Lung (tissue), 11 donors: ENCODE measurements at regions not wholly inside any gene's neighbourhood (a gene's known extent, or its start where the extent isn't known, plus 50 kb on each side); places are given as distances from the start of the nearest gene placed in this dataset.

Source experiments
- ATAC-seq: fragments of 200-7000 bp; cut with Tn5 transposase; one replicate; pipeline ENCODE4 v1.9.1; 2020; ENCODE audit warnings: moderate number of reproducible peaks; ENCODE audit not compliant: insufficient read depth, low FRiP score
- DNase-seq, 3 donors: peaks; one replicate each; pipeline ENCODE4 v3.0.0-alpha.2; 2013 to 2017
- H3K27ac ChIP-seq, 2 donors: one replicate each; pipeline ENCODE4 v1.5.1; 2013; ENCODE audit warnings: mild to moderate bottlenecking in 2 of 2, moderate library complexity in 2 of 2, control low read depth in 1 of 2, inconsistent platforms in 1 of 2, low read depth in 1 of 2, low read length in 1 of 2
- H3K27me3 ChIP-seq, 3 donors: one replicate each; pipeline ENCODE4 v1.5.1; 2013; ENCODE audit warnings: low read length in 2 of 3; ENCODE audit not compliant: control insufficient read depth in 3 of 3, insufficient read depth in 3 of 3
- H3K36me3 ChIP-seq, 4 donors: one replicate each; pipeline ENCODE4 v1.5.1; 2013; ENCODE audit warnings: low read length in 4 of 4, mild to moderate bottlenecking in 1 of 4, moderate library complexity in 1 of 4; ENCODE audit not compliant: control insufficient read depth in 4 of 4, insufficient read depth in 4 of 4
- H3K4me1 ChIP-seq, 5 donors: one replicate each; pipeline ENCODE4 v1.5.1; 2013; ENCODE audit warnings: low read length in 5 of 5, mild to moderate bottlenecking in 2 of 5, moderate library complexity in 1 of 5; ENCODE audit not compliant: control insufficient read depth in 5 of 5, insufficient read depth in 5 of 5
- H3K4me3 ChIP-seq: one replicate; pipeline ENCODE4 v1.5.1; 2013; ENCODE audit warnings: mild to moderate bottlenecking, control low read depth, moderate library complexity
- H3K9ac ChIP-seq, 2 donors: one replicate each; pipeline ENCODE4 v1.5.1; 2013; ENCODE audit warnings: low read length in 2 of 2, control low read depth in 1 of 2; ENCODE audit not compliant: insufficient read depth in 1 of 2
- H3K9me3 ChIP-seq, 4 donors: one replicate each; pipeline ENCODE4 v1.5.1; 2013; ENCODE audit warnings: low read length in 3 of 4, mild to moderate bottlenecking in 1 of 4, moderate library complexity in 1 of 4; ENCODE audit not compliant: control insufficient read depth in 4 of 4, insufficient read depth in 3 of 4
- CTCF ChIP-seq: IDR thresholded peaks from 2 replicates; pipeline ENCODE4 v1.5.1; 2012; ENCODE audit warnings: mild to moderate bottlenecking; ENCODE audit errors: control extremely low read depth, extremely low read depth
- WGBS, 2 donors: extraction: QIAGEN DNeasy Blood & Tissue Kit; methylation state at CpG; one replicate each; pipeline ENCODE4 v1.1.7; 2013; 5-methylcytosine and 5-hydroxymethylcytosine counted together
- donor health status: control.
- donor health status: control.
- donor health status: Bipolar disorder and iron deficiency.
- donor health status: healthy.
- donor health status: DM: yes; HTN: yes; CAD: no.

DNA sequence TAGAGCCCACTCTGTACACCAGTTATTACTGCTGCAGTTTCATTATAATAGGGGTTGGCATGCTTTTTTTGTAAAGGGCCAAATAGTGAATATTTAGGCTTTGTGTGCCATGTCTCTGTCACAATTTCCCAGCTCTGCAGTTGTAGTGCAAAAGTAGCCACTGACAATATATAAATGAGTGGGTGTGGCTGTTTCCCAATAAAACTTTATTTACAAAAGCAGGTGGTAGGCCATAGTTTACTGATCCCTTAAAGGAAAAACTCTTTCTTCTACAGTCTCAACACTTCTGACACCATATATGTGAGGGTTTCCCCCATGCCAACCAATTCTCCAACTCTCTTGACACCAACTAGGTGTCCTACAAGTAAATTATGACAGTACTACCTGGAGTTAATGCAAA lies 110.2 kb upstream of the NAP1L1 start:
- DNase-seq, result no peak
- Histone ChIP-seq H3K4me1 (no peaks in the 10 kb centered on the region), H3K27ac (no peak overlapping the region), H3K4me3 (no peak overlapping the region), H3K27me3 (no peaks in the 10 kb centered on the region), H3K36me3 (peaks cover 0 to 3% (median 0%) of the 10 kb centered on the region in 4 donors), H3K9ac (no peak overlapping the region), H3K9me3 (peaks cover 0 to 16% (median 8%) of the 10 kb centered on the region in 4 donors)
- no peak for TF ChIP-seq CTCF
- no peak for ATAC-seq

- H3K27ac ChIP-seq, result no peak overlapping the region
- H3K4me1 ChIP-seq, result no peaks in the 10 kb centered on the region
- H3K27me3 ChIP-seq, result no peaks in the 10 kb centered on the region
- H3K9me3 ChIP-seq, result peaks cover 0 to 9% (median 5%) of the 10 kb centered on the region in 4 donors
- no peak for TF ChIP-seq CTCF
- ATAC-seq, result no peak
- no peak overlapping the region for H3K4me3 ChIP-seq
- no peak overlapping the region for H3K9ac ChIP-seq
- WGBS, 2 donors, result 80 to 97% methylated on average over 4 of the region's 4 CpGs
- no peak for DNase-seq
- peaks cover 0 to 3% (median 0%) of the 10 kb centered on the region in 4 donors for H3K36me3 ChIP-seq
Observed at GRCh38 chr12:76193961-76194360, 109.5 kb upstream of the NAP1L1 start.

- no peaks in the 10 kb centered on the region for H3K27me3 ChIP-seq
- DNase-seq (no peak), ATAC-seq (no peak)
- no peaks in the 10 kb centered on the region for H3K4me1 ChIP-seq
- TF ChIP-seq CTCF, result no peak
- no peak overlapping the region for H3K27ac ChIP-seq
- no peak overlapping the region for H3K9ac ChIP-seq
- no peak overlapping the region for H3K4me3 ChIP-seq
- no peaks in the 10 kb centered on the region for H3K36me3 ChIP-seq
- 81 to 87% methylated on average over 4 of the region's 4 CpGs for WGBS, 2 donors
- H3K9me3 ChIP-seq, result no peaks in the 10 kb centered on the region
Observed at GRCh38 chr12:76192416-76192815, 107.9 kb upstream of the NAP1L1 start.

GRCh38 chr12:76190299-76190698 lies 105.8 kb upstream of the NAP1L1 start:
- Histone ChIP-seq H3K36me3 (no peaks in the 10 kb centered on the region), H3K9me3 (no peaks in the 10 kb centered on the region), H3K27ac (no peak overlapping the region), H3K4me3 (no peak overlapping the region), H3K27me3 (no peaks in the 10 kb centered on the region), H3K4me1 (no peaks in the 10 kb centered on the region), H3K9ac (no peak overlapping the region)
- WGBS, 2 donors, result 82 to 85% methylated on average over 2 of the region's 2 CpGs
- no peak for ATAC-seq
- no peak for TF ChIP-seq CTCF
- no peak for DNase-seq
